Panc1 (cell line): ENCODE measurements at regions not wholly inside any gene's neighbourhood (a gene's known extent, or its start where the extent isn't known, plus 50 kb on each side); places are given as distances from the start of the nearest gene placed in this dataset.

Source experiments
- ATAC-seq: fragments of 200-7000 bp; cut with Tn5 transposase; 2 replicates; pipeline ENCODE4 v1.9.1; 2020; ENCODE audit warnings: mild to moderate bottlenecking, moderate library complexity
- BruUV-seq: library from RNA; stranded (reverse); fragments of 400-500 nt; replicated peaks from 2 replicates; lab custom pipeline; 2021; lab: Mats Ljungman, UMichigan
- CTCF ChIA-PET: fragments of 300-600 bp; sonication (Branson Sonifier 250); formaldehyde crosslinking; loops from one replicate; lab custom pipeline; 2022; ENCODE audit warnings: antibody characterized with exemption; lab: Charles Lee
- POLR2A ChIA-PET: fragments of 300-600 bp; sonication (Branson Sonifier 250); formaldehyde crosslinking; loops from one replicate; lab custom pipeline; 2022; ENCODE audit warnings: antibody characterized with exemption; lab: Charles Lee
- DNase-seq: peaks from one replicate; pipeline ENCODE4 v3.0.0-alpha.2; 2010; ENCODE audit warnings: low read depth, low spot score
- H3K27ac ChIP-seq: 2 replicates; pipeline ENCODE4 v1.5.1; 2011; ENCODE audit warnings: mild to moderate bottlenecking, low read length, inconsistent platforms
- H3K27me3 ChIP-seq: fragments of 200-500 bp; sonication (Bioruptor generic); 2 replicates; pipeline ENCODE4 v1.6.0; 2014; ENCODE audit warnings: low read length, inconsistent platforms; ENCODE audit not compliant: control insufficient read depth, insufficient read depth
- H3K36me3 ChIP-seq: fragments of 200-500 bp; sonication (Bioruptor generic); 2 replicates; pipeline ENCODE4 v1.5.1; 2014; ENCODE audit warnings: inconsistent platforms, mild to moderate bottlenecking, low read length, moderate library complexity; ENCODE audit not compliant: control insufficient read depth, insufficient read depth
- H3K4me1 ChIP-seq: 2 replicates; pipeline ENCODE4 v1.5.1; 2011; ENCODE audit warnings: inconsistent platforms, mild to moderate bottlenecking, low read length, moderate library complexity; ENCODE audit not compliant: control insufficient read depth, insufficient read depth
- H3K4me3 ChIP-seq, 2 experiments: 2 replicates each; pipeline ENCODE4 v1.5.1; 2011 to 2012; ENCODE audit warnings: low read depth in 2 of 2, low read length in 2 of 2, mild to moderate bottlenecking in 2 of 2, inconsistent platforms in 1 of 2, moderate library complexity in 1 of 2
- H3K9me3 ChIP-seq: fragments of 200-500 bp; sonication (Bioruptor generic); 2 replicates; pipeline ENCODE4 v1.5.1; 2014; ENCODE audit warnings: low read depth, mild to moderate bottlenecking, inconsistent platforms, low read length, moderate library complexity; ENCODE audit not compliant: control insufficient read depth, insufficient read depth
- CTCF ChIP-seq: fragments of 450-650 bp; IDR thresholded peaks from 2 replicates; pipeline ENCODE4 v1.5.1; 2017; ENCODE audit warnings: mild to moderate bottlenecking
- POLR2AphosphoS5 ChIP-seq: IDR thresholded peaks from 2 replicates; pipeline ENCODE4 v1.6.1; 2012; ENCODE audit warnings: mild to moderate bottlenecking, low read depth, low read length, moderate library complexity
- REST ChIP-seq, 2 experiments: IDR thresholded peaks; 2 replicates each; pipeline ENCODE4 v1.6.1; 2011 to 2012; ENCODE audit warnings: low read depth in 2 of 2, control low read depth in 1 of 2, low read length in 1 of 2, mild to moderate bottlenecking in 1 of 2, moderate library complexity in 1 of 2; ENCODE audit not compliant: insufficient read depth in 1 of 2
- SIN3A ChIP-seq: IDR thresholded peaks from 2 replicates; pipeline ENCODE4 v1.6.1; 2012; ENCODE audit warnings: low read depth, mild to moderate bottlenecking, low read length, moderate library complexity, borderline replicate concordance; ENCODE audit not compliant: insufficient read depth
- TCF7L2 ChIP-seq: IDR thresholded peaks from 2 replicates; pipeline ENCODE4 v1.6.1; 2011; ENCODE audit warnings: mild to moderate bottlenecking, low read depth, low read length, inconsistent platforms
- in situ Hi-C: cut with HindIII; loops from 2 replicates; pipeline ENCODE4 v1.10.0; 2016; ENCODE audit warnings: low sequenced_read_pairs, low pct_unique_long_range_greater_than_20kb
- intact Hi-C: fragments of 100-400 bp; cut with micrococcal nuclease; formaldehyde crosslinking; loops from one replicate; pipeline ENCODE4 v1.10.0; 2022; ENCODE audit not compliant: unreplicated experiment

- CTCF ChIA-PET = no interaction called here
- ATAC-seq (no peak), DNase-seq (no peak)
- TF ChIP-seq TCF7L2 (no peak), REST (IDR thresholded peaks at IDR 0.05; ENCODE audit: insufficient read depth in 1 of 2, low read depth in 2 of 2, low read length in 1 of 2) (no peak), CTCF (no peak), POLR2AphosphoS5 (no peak), SIN3A (no peak)
- no peak overlapping the region for H3K4me3 ChIP-seq
- no peak overlapping the region for H3K27ac ChIP-seq
- in situ Hi-C loops = no loop called here
- no peaks in the 10 kb centered on the region for H3K36me3 ChIP-seq
- no peaks in the 10 kb centered on the region for H3K27me3 ChIP-seq
- H3K9me3 ChIP-seq = no peaks in the 10 kb centered on the region
- no TSS peak for BruUV-seq
- intact Hi-C loops = no loop called here
- peaks cover 20% of the 10 kb centered on the region for H3K4me1 ChIP-seq
- POLR2A ChIA-PET = no interaction called here
Measured at GRCh38 chr12:123071857-123072256, 79.0 kb downstream of the PITPNM2 start.

GRCh38 chr12:123071099-123071800, 79.6 kb downstream of the PITPNM2 start:
- ATAC-seq = no peak
- no TSS peak for BruUV-seq
- Histone ChIP-seq H3K4me1 (peaks cover 15% of the 10 kb centered on the region; the same call in 1 of the 2 replicates), H3K36me3 (no peaks in the 10 kb centered on the region), H3K27ac (no peak overlapping the region), H3K27me3 (no peaks in the 10 kb centered on the region), H3K9me3 (no peaks in the 10 kb centered on the region), H3K4me3 (no peak overlapping the region)
- intact Hi-C loops (no loop called here), in situ Hi-C loops (no loop called here)
- TF ChIP-seq SIN3A (no peak), POLR2AphosphoS5 (no peak), TCF7L2 (no peak), REST (IDR thresholded peaks at IDR 0.05; ENCODE audit: insufficient read depth in 1 of 2, low read depth in 2 of 2, low read length in 1 of 2) (no peak), CTCF (no peak)
- DNase-seq = no peak
- CTCF ChIA-PET = no interaction called here
- POLR2A ChIA-PET = interaction anchor here (0.6 kb wide), 1 partner anchor 200 kb away, joined by 8 read pairs; no protein-coding TSS in a partner anchor
